ENCODE measurements at regions not wholly inside any gene's neighbourhood (a gene's known extent, or its start where the extent isn't known, plus 50 kb on each side); places are given as distances from the start of the nearest gene placed in this dataset.

DNA sequence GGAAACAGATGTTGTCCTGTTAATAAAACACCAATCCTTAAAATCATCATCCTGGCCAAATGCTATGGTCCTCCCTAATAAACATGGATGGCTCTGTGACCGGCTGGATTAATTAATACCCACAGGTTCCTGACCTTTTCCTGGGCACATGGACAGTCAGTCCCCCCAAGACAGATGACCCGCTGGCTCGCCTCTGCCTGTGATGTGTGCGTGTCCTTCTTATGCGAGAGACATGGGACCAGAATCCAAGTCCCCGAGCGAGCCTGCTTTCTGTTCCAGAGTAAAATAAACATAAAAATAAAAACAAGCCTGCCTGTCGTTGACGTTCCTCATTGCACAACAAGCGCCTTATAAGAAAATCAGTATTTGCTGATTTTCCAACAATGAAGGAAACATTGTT lies 378.3 kb upstream of the TSHZ3 start:
- no peak overlapping the region for H3K4me2 ChIP-seq (ENCODE audit: insufficient read depth, low read length)
- H3K4me1 ChIP-seq (ENCODE audit: insufficient read depth, low read length): no peaks in the 10 kb centered on the region
- no peaks in the 10 kb centered on the region for H3K79me2 ChIP-seq (ENCODE audit: insufficient read depth, low read length)
- no peaks in the 10 kb centered on the region for H3K9me3 ChIP-seq (ENCODE audit: low read depth, low read length)
- DNase-seq (ENCODE audit: insufficient read length, low spot score, missing footprints): no peak
- TF ChIP-seq, protein P1, sequence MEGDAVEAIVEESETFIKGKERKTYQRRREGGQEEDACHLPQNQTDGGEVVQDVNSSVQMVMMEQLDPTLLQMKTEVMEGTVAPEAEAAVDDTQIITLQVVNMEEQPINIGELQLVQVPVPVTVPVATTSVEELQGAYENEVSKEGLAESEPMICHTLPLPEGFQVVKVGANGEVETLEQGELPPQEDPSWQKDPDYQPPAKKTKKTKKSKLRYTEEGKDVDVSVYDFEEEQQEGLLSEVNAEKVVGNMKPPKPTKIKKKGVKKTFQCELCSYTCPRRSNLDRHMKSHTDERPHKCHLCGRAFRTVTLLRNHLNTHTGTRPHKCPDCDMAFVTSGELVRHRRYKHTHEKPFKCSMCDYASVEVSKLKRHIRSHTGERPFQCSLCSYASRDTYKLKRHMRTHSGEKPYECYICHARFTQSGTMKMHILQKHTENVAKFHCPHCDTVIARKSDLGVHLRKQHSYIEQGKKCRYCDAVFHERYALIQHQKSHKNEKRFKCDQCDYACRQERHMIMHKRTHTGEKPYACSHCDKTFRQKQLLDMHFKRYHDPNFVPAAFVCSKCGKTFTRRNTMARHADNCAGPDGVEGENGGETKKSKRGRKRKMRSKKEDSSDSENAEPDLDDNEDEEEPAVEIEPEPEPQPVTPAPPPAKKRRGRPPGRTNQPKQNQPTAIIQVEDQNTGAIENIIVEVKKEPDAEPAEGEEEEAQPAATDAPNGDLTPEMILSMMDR (IDR thresholded peaks at IDR 0.05; ENCODE audit: extremely low read depth, low read depth, low read length): no peak
- no peak overlapping the region for H3K27ac ChIP-seq (ENCODE audit: low read depth, low read length)
- no peaks in the 10 kb centered on the region for H4K20me1 ChIP-seq (ENCODE audit: insufficient read depth, low read length)
- H3K36me3 ChIP-seq (ENCODE audit: insufficient read depth, low read length): no peaks in the 10 kb centered on the region
- H2AFZ ChIP-seq (ENCODE audit: low read length): no peak overlapping the region
- peaks cover 2% of the 10 kb centered on the region for H3K27me3 ChIP-seq (ENCODE audit: insufficient read depth, low read length)
- no peak overlapping the region for H3K4me3 ChIP-seq (ENCODE audit: insufficient read depth, low read length)

DNA sequence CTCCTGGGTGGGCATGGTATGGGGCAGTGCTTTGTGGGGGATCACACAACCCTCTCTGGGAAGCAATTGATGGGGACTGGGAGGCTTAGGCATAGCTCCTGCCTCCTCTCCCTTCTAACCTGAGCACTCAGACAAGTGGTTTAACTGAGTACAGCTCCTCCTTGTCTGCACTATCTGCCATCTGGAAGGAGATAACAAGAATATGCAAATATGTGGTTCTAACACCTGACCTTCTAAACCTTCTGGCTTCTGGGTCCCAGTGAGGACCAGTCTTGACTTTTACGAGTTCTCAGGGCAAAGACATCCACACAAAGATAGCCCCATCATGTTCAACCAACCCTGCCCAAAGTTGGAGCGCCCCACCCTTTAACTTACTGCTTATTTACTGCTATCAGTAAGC lies 381.0 kb upstream of the TSHZ3 start:
- H3K4me3 ChIP-seq (ENCODE audit: insufficient read depth, low read length): no peak overlapping the region
- H3K9me3 ChIP-seq (ENCODE audit: low read depth, low read length): no peaks in the 10 kb centered on the region
- no peak for DNase-seq (ENCODE audit: insufficient read length, low spot score, missing footprints)
- peaks cover 2% of the 10 kb centered on the region for H3K27me3 ChIP-seq (ENCODE audit: insufficient read depth, low read length)
- H3K4me1 ChIP-seq (ENCODE audit: insufficient read depth, low read length): no peaks in the 10 kb centered on the region
- no peak overlapping the region for H3K27ac ChIP-seq (ENCODE audit: low read depth, low read length)
- H2AFZ ChIP-seq (ENCODE audit: low read length): no peak overlapping the region
- no peaks in the 10 kb centered on the region for H4K20me1 ChIP-seq (ENCODE audit: insufficient read depth, low read length)
- no peak overlapping the region for H3K4me2 ChIP-seq (ENCODE audit: insufficient read depth, low read length)
- no peaks in the 10 kb centered on the region for H3K36me3 ChIP-seq (ENCODE audit: insufficient read depth, low read length)
- TF ChIP-seq, protein P1 (IDR thresholded peaks at IDR 0.05; ENCODE audit: extremely low read depth, low read depth, low read length): no peak
- no peaks in the 10 kb centered on the region for H3K79me2 ChIP-seq (ENCODE audit: insufficient read depth, low read length)

GRCh38 chr19:31733591-31733990 lies 384.4 kb upstream of the TSHZ3 start:
- Histone ChIP-seq H3K9me3 (ENCODE audit: low read depth, low read length) (no peaks in the 10 kb centered on the region), H3K79me2 (ENCODE audit: insufficient read depth, low read length) (no peaks in the 10 kb centered on the region), H3K4me2 (ENCODE audit: insufficient read depth, low read length) (no peak overlapping the region), H3K4me3 (ENCODE audit: insufficient read depth, low read length) (no peak overlapping the region), H3K36me3 (ENCODE audit: insufficient read depth, low read length) (no peaks in the 10 kb centered on the region), H3K27me3 (ENCODE audit: insufficient read depth, low read length) (peaks cover under 1% of the 10 kb centered on the region), H2AFZ (ENCODE audit: low read length) (no peak overlapping the region), H3K4me1 (ENCODE audit: insufficient read depth, low read length) (no peaks in the 10 kb centered on the region), H4K20me1 (ENCODE audit: insufficient read depth, low read length) (no peaks in the 10 kb centered on the region), H3K27ac (ENCODE audit: low read depth, low read length) (no peak overlapping the region)
- TF ChIP-seq, protein P1 (IDR thresholded peaks at IDR 0.05; ENCODE audit: extremely low read depth, low read depth, low read length): no peak
- DNase-seq (ENCODE audit: insufficient read length, low spot score, missing footprints): no peak

DNA sequence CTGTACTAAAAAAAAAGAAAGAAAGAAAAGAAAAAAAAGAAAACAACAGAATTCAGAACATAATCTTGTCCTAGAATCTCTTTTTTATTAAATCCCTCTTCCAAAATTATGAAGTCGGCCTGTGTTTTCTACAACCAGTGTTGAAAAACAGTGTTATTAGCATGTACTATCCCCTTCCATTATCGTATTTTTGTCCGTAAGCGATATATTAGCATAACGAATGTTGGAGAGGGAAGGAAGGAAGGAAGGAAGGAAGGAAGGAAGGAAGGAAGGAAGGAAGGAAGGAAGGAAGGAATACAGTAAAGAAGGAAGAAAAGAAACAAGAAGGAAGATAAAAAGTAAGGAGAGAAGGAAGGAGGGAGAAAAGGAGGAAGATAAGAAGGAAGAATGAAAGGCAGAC lies 393.0 kb upstream of the TSHZ3 start:
- Histone ChIP-seq H3K4me2 (ENCODE audit: insufficient read depth, low read length) (no peak overlapping the region), H3K9me3 (ENCODE audit: low read depth, low read length) (no peaks in the 10 kb centered on the region)

More for the DNA sequence above, 393.0 kb upstream of the TSHZ3 start:
- Histone ChIP-seq H3K27ac (ENCODE audit: low read depth, low read length) (no peak overlapping the region), H3K4me3 (ENCODE audit: insufficient read depth, low read length) (no peak overlapping the region), H3K36me3 (ENCODE audit: insufficient read depth, low read length) (no peaks in the 10 kb centered on the region), H3K4me1 (ENCODE audit: insufficient read depth, low read length) (no peaks in the 10 kb centered on the region), H3K27me3 (ENCODE audit: insufficient read depth, low read length) (no peaks in the 10 kb centered on the region), H3K79me2 (ENCODE audit: insufficient read depth, low read length) (no peaks in the 10 kb centered on the region), H2AFZ (ENCODE audit: low read length) (no peak overlapping the region), H4K20me1 (ENCODE audit: insufficient read depth, low read length) (no peaks in the 10 kb centered on the region)
- TF ChIP-seq, protein P1 (IDR thresholded peaks at IDR 0.05; ENCODE audit: extremely low read depth, low read depth, low read length): no peak
- DNase-seq (ENCODE audit: insufficient read length, low spot score, missing footprints): no peak

Measured in osteoblast (primary cell).